Testis (tissue), 2 donors: ENCODE measurements at regions not wholly inside any gene's neighbourhood (a gene's known extent, or its start where the extent isn't known, plus 50 kb on each side); places are given as distances from the start of the nearest gene placed in this dataset.

ENCODE experiments used
- CTCF ChIP-seq, 3 experiments: fragments of 450-650 bp in 2 of 3; fragments of 200-600 bp in 1 of 3; sonication (generic) in 1 of 3; IDR thresholded peaks; one replicate each; pipeline ENCODE4 v1.5.1; 2016 to 2019; ENCODE audit warnings: antibody characterized with exemption in 3 of 3, mild to moderate bottlenecking in 2 of 3, moderate library complexity in 1 of 3
- POLR2A ChIP-seq: fragments of 450-650 bp; IDR thresholded peaks from one replicate; pipeline ENCODE4 v1.6.1; 2017; ENCODE audit warnings: antibody characterized with exemption, mild to moderate bottlenecking, moderate library complexity

GRCh38 chr18:65659912-65660311 is 90.9 kb upstream of the CDH7 start:
- no peak for TF ChIP-seq POLR2A
- TF ChIP-seq CTCF (IDR thresholded peaks at IDR 0.05) = no peak
